Mucosa of rectum (tissue), 2 donors: ENCODE measurements at regions not wholly inside any gene's neighbourhood (a gene's known extent, or its start where the extent isn't known, plus 50 kb on each side); places are given as distances from the start of the nearest gene placed in this dataset.
"Not testable (repeated sequence)": the region's sequence is repeated elsewhere in the genome, so short reads cannot be mapped to it uniquely, and the experiment has no call there.

ENCODE experiments used
- H3K27ac ChIP-seq, 2 donors: one replicate each; pipeline ENCODE4 v1.7.0; 2013; ENCODE audit warnings: inconsistent platforms in 2 of 2, low read depth in 2 of 2, low read length in 2 of 2
- H3K27me3 ChIP-seq, 2 donors: one replicate each; pipeline ENCODE4 v1.7.0; 2013; ENCODE audit warnings: low read length in 2 of 2; ENCODE audit not compliant: control insufficient read depth in 2 of 2, insufficient read depth in 2 of 2
- H3K36me3 ChIP-seq, 2 donors: one replicate each; pipeline ENCODE4 v1.7.0; 2013; ENCODE audit warnings: low read length in 2 of 2; ENCODE audit not compliant: control insufficient read depth in 2 of 2, insufficient read depth in 2 of 2
- H3K4me1 ChIP-seq, 2 donors: one replicate each; pipeline ENCODE4 v1.7.0; 2013; ENCODE audit warnings: low read length in 2 of 2, mild to moderate bottlenecking in 1 of 2; ENCODE audit not compliant: control insufficient read depth in 2 of 2, insufficient read depth in 2 of 2
- H3K4me3 ChIP-seq, 2 donors: one replicate each; pipeline ENCODE4 v1.7.0; 2013; ENCODE audit warnings: low read length in 2 of 2
- H3K9ac ChIP-seq, 2 donors: one replicate each; pipeline ENCODE4 v1.7.0; 2013; ENCODE audit warnings: low read length in 2 of 2, low read depth in 1 of 2, mild to moderate bottlenecking in 1 of 2
- H3K9me3 ChIP-seq, 2 donors: one replicate each; pipeline ENCODE4 v1.7.0; 2013; ENCODE audit warnings: low read length in 2 of 2; ENCODE audit not compliant: control insufficient read depth in 2 of 2
- donor health status: healthy.
- donor health status: Normal muscosa, but diverticular disease.

GRCh38 chr15:101876031-101876430 is 64.0 kb downstream of the OR4F15 start:
- H3K4me3 ChIP-seq, H3K4me1 ChIP-seq, H3K9me3 ChIP-seq, H3K36me3 ChIP-seq, H3K9ac ChIP-seq, H3K27ac ChIP-seq, H3K27me3 ChIP-seq: not testable (repeated sequence)

- H3K4me3 ChIP-seq, H3K9me3 ChIP-seq, H3K36me3 ChIP-seq, H3K9ac ChIP-seq, H3K4me1 ChIP-seq, H3K27me3 ChIP-seq, H3K27ac ChIP-seq: not testable (repeated sequence)
Measured at GRCh38 chr15:101877649-101878048, 65.6 kb downstream of the OR4F15 start.

- H3K4me1 ChIP-seq, H3K9ac ChIP-seq, H3K36me3 ChIP-seq, H3K9me3 ChIP-seq, H3K4me3 ChIP-seq, H3K27ac ChIP-seq, H3K27me3 ChIP-seq: not testable (repeated sequence)
Measured at GRCh38 chr15:101912349-101913287, 100.6 kb downstream of the OR4F15 start.

- H3K4me3 ChIP-seq, H3K36me3 ChIP-seq, H3K27me3 ChIP-seq, H3K4me1 ChIP-seq, H3K9ac ChIP-seq, H3K27ac ChIP-seq, H3K9me3 ChIP-seq: not testable (repeated sequence)
Measured at GRCh38 chr15:101924554-101924953, 112.6 kb downstream of the OR4F15 start.

- H3K9ac ChIP-seq, H3K4me1 ChIP-seq, H3K27me3 ChIP-seq, H3K36me3 ChIP-seq, H3K27ac ChIP-seq, H3K4me3 ChIP-seq, H3K9me3 ChIP-seq: not testable (repeated sequence)
Measured at GRCh38 chr15:101934506-101934905, 122.5 kb downstream of the OR4F15 start.

- not testable (repeated sequence) for H3K9ac ChIP-seq, H3K4me3 ChIP-seq, H3K36me3 ChIP-seq, H3K9me3 ChIP-seq, H3K27me3 ChIP-seq, H3K4me1 ChIP-seq, H3K27ac ChIP-seq
Measured at GRCh38 chr15:101937362-101937761, 125.4 kb downstream of the OR4F15 start.

GRCh38 chr15:101938555-101938954 is 126.6 kb downstream of the OR4F15 start:
- not testable (repeated sequence) for H3K36me3 ChIP-seq, H3K9ac ChIP-seq, H3K4me1 ChIP-seq, H3K27me3 ChIP-seq, H3K4me3 ChIP-seq, H3K27ac ChIP-seq, H3K9me3 ChIP-seq

GRCh38 chr15:101945896-101946295 is 133.9 kb downstream of the OR4F15 start:
- not testable (repeated sequence) for H3K4me3 ChIP-seq, H3K27ac ChIP-seq, H3K9ac ChIP-seq, H3K36me3 ChIP-seq, H3K4me1 ChIP-seq, H3K9me3 ChIP-seq, H3K27me3 ChIP-seq

GRCh38 chr15:101948491-101949010 is 136.5 kb downstream of the OR4F15 start:
- not testable (repeated sequence) for H3K4me1 ChIP-seq, H3K36me3 ChIP-seq, H3K9me3 ChIP-seq, H3K9ac ChIP-seq, H3K27me3 ChIP-seq, H3K4me3 ChIP-seq, H3K27ac ChIP-seq

GRCh38 chr15:101949380-101950065 is 137.5 kb downstream of the OR4F15 start:
- H3K36me3 ChIP-seq, H3K9ac ChIP-seq, H3K27ac ChIP-seq, H3K4me1 ChIP-seq, H3K27me3 ChIP-seq, H3K4me3 ChIP-seq, H3K9me3 ChIP-seq: not testable (repeated sequence)
